HG02943 (cell line): ENCODE measurements at regions not wholly inside any gene's neighbourhood (a gene's known extent, or its start where the extent isn't known, plus 50 kb on each side); places are given as distances from the start of the nearest gene placed in this dataset.
"Not testable (repeated sequence)": the region's sequence is repeated elsewhere in the genome, so short reads cannot be mapped to it uniquely, and the experiment has no call there.

Experiments used
- ATAC-seq: cut with Tn5 transposase; IDR thresholded peaks from one replicate; pipeline ENCODE4 v1.9.1; 2021; ENCODE audit warnings: mild to moderate bottlenecking, low read depth, moderate library complexity; ENCODE audit not compliant: unreplicated experiment

GRCh38 chr2:176879426-176879995 is 333.1 kb upstream of the HNRNPA3 start:
- ATAC-seq: no peak

GRCh38 chr2:176882045-176882444 is 330.5 kb upstream of the HNRNPA3 start:
- not testable (repeated sequence) for ATAC-seq

- no peak for ATAC-seq
Observed at GRCh38 chr2:176885001-176885643, 327.5 kb upstream of the HNRNPA3 start.

- ATAC-seq: no peak
Observed at GRCh38 chr2:176885661-176886060, 326.9 kb upstream of the HNRNPA3 start.

- ATAC-seq: no peak
Observed at GRCh38 chr2:176891105-176891504, 321.5 kb upstream of the HNRNPA3 start.

- no peak for ATAC-seq
Observed at GRCh38 chr2:176891857-176892256, 320.7 kb upstream of the HNRNPA3 start.

- ATAC-seq: no peak
Observed at GRCh38 chr2:176892676-176893226, 319.8 kb upstream of the HNRNPA3 start.

GRCh38 chr2:176895158-176895557 is 317.4 kb upstream of the HNRNPA3 start:
- ATAC-seq: no peak

GRCh38 chr2:176902454-176902853 is 310.1 kb upstream of the HNRNPA3 start:
- ATAC-seq: no peak

- ATAC-seq: not testable (repeated sequence)
Observed at GRCh38 chr2:176904053-176904452, 308.5 kb upstream of the HNRNPA3 start.

GRCh38 chr2:176907341-176907740 is 305.3 kb upstream of the HNRNPA3 start:
- no peak for ATAC-seq

- ATAC-seq: no peak
Observed at GRCh38 chr2:176910828-176911227, 301.8 kb upstream of the HNRNPA3 start.

GRCh38 chr2:176913955-176914354 is 298.6 kb upstream of the HNRNPA3 start:
- no peak for ATAC-seq

- ATAC-seq: no peak
Observed at GRCh38 chr2:176914371-176914770, 298.2 kb upstream of the HNRNPA3 start.

- ATAC-seq: not testable (repeated sequence)
Observed at GRCh38 chr2:176922545-176922944, 290.0 kb upstream of the HNRNPA3 start.

GRCh38 chr2:176923205-176923604 is 289.4 kb upstream of the HNRNPA3 start:
- ATAC-seq: no peak

- ATAC-seq: no peak
Observed at GRCh38 chr2:176924909-176925534, 287.6 kb upstream of the HNRNPA3 start.

- no peak for ATAC-seq
Observed at GRCh38 chr2:176926453-176926852, 286.1 kb upstream of the HNRNPA3 start.

GRCh38 chr2:176929387-176929786 is 283.2 kb upstream of the HNRNPA3 start:
- ATAC-seq: not testable (repeated sequence)

- ATAC-seq: peak; percentile 96
Observed at GRCh38 chr2:176931588-176932563, 280.7 kb upstream of the HNRNPA3 start.
